ENCODE measurements at regions not wholly inside any gene's neighbourhood (a gene's known extent, or its start where the extent isn't known, plus 50 kb on each side); places are given as distances from the start of the nearest gene placed in this dataset.

DNA sequence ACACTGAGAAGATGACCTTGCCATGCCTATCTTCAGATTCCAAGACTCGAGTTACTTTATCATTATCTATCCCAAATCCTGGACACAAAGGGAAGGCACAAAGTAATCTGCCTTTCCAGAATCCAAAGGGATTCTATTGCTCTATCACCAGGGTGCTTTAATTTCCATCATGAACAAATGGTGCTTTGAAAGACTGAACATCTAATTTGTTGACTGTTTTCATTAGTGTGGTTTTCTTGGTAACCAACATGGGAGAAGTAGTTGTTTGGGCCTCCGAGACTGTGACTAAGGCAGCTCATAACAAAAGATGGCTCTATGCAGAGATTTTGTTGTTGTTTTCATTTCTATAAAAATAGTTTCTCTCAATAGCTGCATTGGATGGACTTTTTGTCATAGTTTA, 441.0 kb upstream of the SOX9 start:
- H3K4me3 Mint-ChIP-seq (ENCODE audit: unreplicated experiment): no peak overlapping the region
- no peaks in the 10 kb centered on the region for H3K36me3 Mint-ChIP-seq (ENCODE audit: insufficient read depth, unreplicated experiment)
- intact Hi-C loops (cut with micrococcal nuclease): no loop called here
- ChIA-PET CTCF (no interaction called here), POLR2A (interaction anchor here (0.7 kb wide), 1 partner anchor 121 kb away, joined by 3 read pairs; no protein-coding TSS in a partner anchor)
- H3K27me3 Mint-ChIP-seq (ENCODE audit: insufficient read depth, unreplicated experiment): no peaks in the 10 kb centered on the region
- H3K27ac Mint-ChIP-seq (ENCODE audit: low read depth, unreplicated experiment): no peak overlapping the region
- H3K4me1 Mint-ChIP-seq (ENCODE audit: insufficient read depth, unreplicated experiment): no peaks in the 10 kb centered on the region
- TF ChIP-seq, protein P1, sequence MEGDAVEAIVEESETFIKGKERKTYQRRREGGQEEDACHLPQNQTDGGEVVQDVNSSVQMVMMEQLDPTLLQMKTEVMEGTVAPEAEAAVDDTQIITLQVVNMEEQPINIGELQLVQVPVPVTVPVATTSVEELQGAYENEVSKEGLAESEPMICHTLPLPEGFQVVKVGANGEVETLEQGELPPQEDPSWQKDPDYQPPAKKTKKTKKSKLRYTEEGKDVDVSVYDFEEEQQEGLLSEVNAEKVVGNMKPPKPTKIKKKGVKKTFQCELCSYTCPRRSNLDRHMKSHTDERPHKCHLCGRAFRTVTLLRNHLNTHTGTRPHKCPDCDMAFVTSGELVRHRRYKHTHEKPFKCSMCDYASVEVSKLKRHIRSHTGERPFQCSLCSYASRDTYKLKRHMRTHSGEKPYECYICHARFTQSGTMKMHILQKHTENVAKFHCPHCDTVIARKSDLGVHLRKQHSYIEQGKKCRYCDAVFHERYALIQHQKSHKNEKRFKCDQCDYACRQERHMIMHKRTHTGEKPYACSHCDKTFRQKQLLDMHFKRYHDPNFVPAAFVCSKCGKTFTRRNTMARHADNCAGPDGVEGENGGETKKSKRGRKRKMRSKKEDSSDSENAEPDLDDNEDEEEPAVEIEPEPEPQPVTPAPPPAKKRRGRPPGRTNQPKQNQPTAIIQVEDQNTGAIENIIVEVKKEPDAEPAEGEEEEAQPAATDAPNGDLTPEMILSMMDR (IDR thresholded peaks at IDR 0.05; ENCODE audit: unreplicated experiment): no peak
- H3K9me3 Mint-ChIP-seq (ENCODE audit: unreplicated experiment): no peaks in the 10 kb centered on the region
- DNase-seq (ENCODE audit: unreplicated experiment): no peak
- BruUV-seq (replicated peaks): no TSS peak

- no peak for DNase-seq (ENCODE audit: unreplicated experiment)
- ChIA-PET CTCF (no interaction called here), POLR2A (no interaction called here)
- TF ChIP-seq, protein P1 (IDR thresholded peaks at IDR 0.05; ENCODE audit: unreplicated experiment): no peak
- intact Hi-C loops (cut with micrococcal nuclease): no loop called here
- H3K4me1 Mint-ChIP-seq (ENCODE audit: insufficient read depth, unreplicated experiment): no peaks in the 10 kb centered on the region
- no peaks in the 10 kb centered on the region for H3K27me3 Mint-ChIP-seq (ENCODE audit: insufficient read depth, unreplicated experiment)
- H3K9me3 Mint-ChIP-seq (ENCODE audit: unreplicated experiment): no peaks in the 10 kb centered on the region
- BruUV-seq (replicated peaks): no TSS peak
- no peaks in the 10 kb centered on the region for H3K36me3 Mint-ChIP-seq (ENCODE audit: insufficient read depth, unreplicated experiment)
- no peak overlapping the region for H3K4me3 Mint-ChIP-seq (ENCODE audit: unreplicated experiment)
- no peak overlapping the region for H3K27ac Mint-ChIP-seq (ENCODE audit: low read depth, unreplicated experiment)
These were observed 439.2 kb upstream of the SOX9 start for GRCh38 chr17:71681427-71682173.

GRCh38 chr17:71682174-71682494, 438.7 kb upstream of the SOX9 start:
- Mint-ChIP-seq H3K4me1 (ENCODE audit: insufficient read depth, unreplicated experiment) (no peaks in the 10 kb centered on the region), H3K36me3 (ENCODE audit: insufficient read depth, unreplicated experiment) (no peaks in the 10 kb centered on the region), H3K9me3 (ENCODE audit: unreplicated experiment) (no peaks in the 10 kb centered on the region), H3K27ac (ENCODE audit: low read depth, unreplicated experiment) (no peak overlapping the region), H3K27me3 (ENCODE audit: insufficient read depth, unreplicated experiment) (no peaks in the 10 kb centered on the region), H3K4me3 (ENCODE audit: unreplicated experiment) (no peak overlapping the region)
- BruUV-seq (replicated peaks): no TSS peak
- no peak for DNase-seq (ENCODE audit: unreplicated experiment)
- intact Hi-C loops (cut with micrococcal nuclease): no loop called here
- TF ChIP-seq, protein P1 (IDR thresholded peaks at IDR 0.05; ENCODE audit: unreplicated experiment): no peak
- ChIA-PET CTCF (no interaction called here), POLR2A (no interaction called here)

DNA sequence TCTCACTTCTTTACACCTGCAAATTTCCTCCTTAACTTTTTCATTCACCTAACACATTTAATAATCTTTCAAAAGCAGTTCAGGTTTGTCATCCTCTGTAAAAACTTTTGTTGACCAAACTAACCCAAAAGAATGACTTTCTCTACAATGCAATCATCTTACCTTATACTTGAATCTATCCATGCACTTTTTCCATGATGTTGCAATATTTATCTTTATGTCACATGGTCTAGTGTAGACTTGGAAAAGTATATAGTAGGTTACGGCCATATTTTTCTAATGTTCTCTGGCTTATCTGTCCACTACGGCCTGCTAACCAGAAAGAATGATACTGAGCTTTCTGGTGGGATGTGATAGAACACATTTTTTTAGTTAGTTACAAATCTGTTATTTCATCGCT, 431.0 kb upstream of the SOX9 start:
- Mint-ChIP-seq H3K27ac (ENCODE audit: low read depth, unreplicated experiment) (no peak overlapping the region), H3K27me3 (ENCODE audit: insufficient read depth, unreplicated experiment) (no peaks in the 10 kb centered on the region), H3K4me1 (ENCODE audit: insufficient read depth, unreplicated experiment) (no peaks in the 10 kb centered on the region), H3K36me3 (ENCODE audit: insufficient read depth, unreplicated experiment) (no peaks in the 10 kb centered on the region), H3K9me3 (ENCODE audit: unreplicated experiment) (no peaks in the 10 kb centered on the region), H3K4me3 (ENCODE audit: unreplicated experiment) (no peak overlapping the region)
- CTCF ChIA-PET: no interaction called here
- TF ChIP-seq, protein P1 (IDR thresholded peaks at IDR 0.05; ENCODE audit: unreplicated experiment): no peak
- BruUV-seq (replicated peaks): no TSS peak
- intact Hi-C loops (cut with micrococcal nuclease): no loop called here
- no peak for DNase-seq (ENCODE audit: unreplicated experiment)
- POLR2A ChIA-PET: no interaction called here

All from MCF 10A (cell line).